ENCODE measurements at regions not wholly inside any gene's neighbourhood (a gene's known extent, or its start where the extent isn't known, plus 50 kb on each side); places are given as distances from the start of the nearest gene placed in this dataset.

DNA sequence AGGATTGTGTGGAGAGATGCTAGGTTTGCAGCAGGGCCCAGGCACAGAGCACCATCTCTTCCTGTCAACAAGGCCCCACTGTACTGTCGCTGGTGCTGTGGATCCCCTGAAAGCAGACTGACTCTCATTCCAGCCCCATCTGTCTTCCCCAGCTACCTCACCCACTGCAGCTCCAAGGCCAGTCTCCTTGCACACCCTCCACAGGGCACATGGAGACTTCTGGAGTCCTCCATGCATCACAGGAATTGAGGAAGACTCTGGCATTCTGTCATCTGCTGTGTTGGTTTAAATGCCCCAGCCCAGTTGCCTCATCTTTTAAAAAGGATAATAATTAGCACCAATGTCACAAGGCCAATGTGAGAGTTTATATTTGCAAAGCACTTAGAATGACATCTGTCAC, 301.2 kb downstream of the RPLP1 start:
- Mint-ChIP-seq H3K9me3 (peaks cover 22% of the 10 kb centered on the region), H3K27me3 (ENCODE audit: low read depth) (no peaks in the 10 kb centered on the region; the same call in 1 of the 2 replicates), H3K4me1 (peaks cover 12% of the 10 kb centered on the region), H3K4me3 (no peak overlapping the region), H3K27ac (no peak overlapping the region), H3K36me3 (peaks cover 12% of the 10 kb centered on the region)
- DNase-seq (ENCODE audit: low spot score): no peak
- ChIA-PET POLR2A (no interaction called here), CTCF (no interaction called here)
- no peak for TF ChIP-seq ZNF121 (CRISPR knock-in tag; IDR thresholded peaks at IDR 0.05)
- no peak for TF ChIP-seq MYBL2 (CRISPR knock-in tag; IDR thresholded peaks at IDR 0.05)
- TF ChIP-seq, protein P1, sequence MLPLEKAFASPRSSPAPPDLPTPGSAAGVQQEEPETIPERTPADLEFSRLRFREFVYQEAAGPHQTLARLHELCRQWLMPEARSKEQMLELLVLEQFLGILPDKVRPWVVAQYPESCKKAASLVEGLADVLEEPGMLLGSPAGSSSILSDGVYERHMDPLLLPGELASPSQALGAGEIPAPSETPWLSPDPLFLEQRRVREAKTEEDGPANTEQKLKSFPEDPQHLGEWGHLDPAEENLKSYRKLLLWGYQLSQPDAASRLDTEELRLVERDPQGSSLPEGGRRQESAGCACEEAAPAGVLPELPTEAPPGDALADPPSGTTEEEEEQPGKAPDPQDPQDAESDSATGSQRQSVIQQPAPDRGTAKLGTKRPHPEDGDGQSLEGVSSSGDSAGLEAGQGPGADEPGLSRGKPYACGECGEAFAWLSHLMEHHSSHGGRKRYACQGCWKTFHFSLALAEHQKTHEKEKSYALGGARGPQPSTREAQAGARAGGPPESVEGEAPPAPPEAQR (CRISPR knock-in tag; IDR thresholded peaks at IDR 0.05): no peak
- TF ChIP-seq NFATC4 (CRISPR knock-in tag; IDR thresholded peaks at IDR 0.05): no peak
- no peak for TF ChIP-seq ZNF138 (CRISPR knock-in tag; conservative IDR thresholded peaks at IDR 0.05)
- TF ChIP-seq, protein P2, sequence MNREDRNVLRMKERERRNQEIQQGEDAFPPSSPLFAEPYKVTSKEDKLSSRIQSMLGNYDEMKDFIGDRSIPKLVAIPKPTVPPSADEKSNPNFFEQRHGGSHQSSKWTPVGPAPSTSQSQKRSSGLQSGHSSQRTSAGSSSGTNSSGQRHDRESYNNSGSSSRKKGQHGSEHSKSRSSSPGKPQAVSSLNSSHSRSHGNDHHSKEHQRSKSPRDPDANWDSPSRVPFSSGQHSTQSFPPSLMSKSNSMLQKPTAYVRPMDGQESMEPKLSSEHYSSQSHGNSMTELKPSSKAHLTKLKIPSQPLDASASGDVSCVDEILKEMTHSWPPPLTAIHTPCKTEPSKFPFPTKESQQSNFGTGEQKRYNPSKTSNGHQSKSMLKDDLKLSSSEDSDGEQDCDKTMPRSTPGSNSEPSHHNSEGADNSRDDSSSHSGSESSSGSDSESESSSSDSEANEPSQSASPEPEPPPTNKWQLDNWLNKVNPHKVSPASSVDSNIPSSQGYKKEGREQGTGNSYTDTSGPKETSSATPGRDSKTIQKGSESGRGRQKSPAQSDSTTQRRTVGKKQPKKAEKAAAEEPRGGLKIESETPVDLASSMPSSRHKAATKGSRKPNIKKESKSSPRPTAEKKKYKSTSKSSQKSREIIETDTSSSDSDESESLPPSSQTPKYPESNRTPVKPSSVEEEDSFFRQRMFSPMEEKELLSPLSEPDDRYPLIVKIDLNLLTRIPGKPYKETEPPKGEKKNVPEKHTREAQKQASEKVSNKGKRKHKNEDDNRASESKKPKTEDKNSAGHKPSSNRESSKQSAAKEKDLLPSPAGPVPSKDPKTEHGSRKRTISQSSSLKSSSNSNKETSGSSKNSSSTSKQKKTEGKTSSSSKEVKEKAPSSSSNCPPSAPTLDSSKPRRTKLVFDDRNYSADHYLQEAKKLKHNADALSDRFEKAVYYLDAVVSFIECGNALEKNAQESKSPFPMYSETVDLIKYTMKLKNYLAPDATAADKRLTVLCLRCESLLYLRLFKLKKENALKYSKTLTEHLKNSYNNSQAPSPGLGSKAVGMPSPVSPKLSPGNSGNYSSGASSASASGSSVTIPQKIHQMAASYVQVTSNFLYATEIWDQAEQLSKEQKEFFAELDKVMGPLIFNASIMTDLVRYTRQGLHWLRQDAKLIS (CRISPR knock-in tag; IDR thresholded peaks at IDR 0.05; ENCODE audit: borderline replicate concordance): no peak
- no peak for TF ChIP-seq KAT7 (CRISPR knock-in tag; IDR thresholded peaks at IDR 0.05; ENCODE audit: borderline replicate concordance)
- TF ChIP-seq TEAD4 (CRISPR knock-in tag; IDR thresholded peaks at IDR 0.05): no peak
- TF ChIP-seq PRDM15 (CRISPR knock-in tag; IDR thresholded peaks at IDR 0.05): no peak
- TF ChIP-seq ZNF425 (CRISPR knock-in tag; conservative IDR thresholded peaks at IDR 0.05): no peak
- TF ChIP-seq ERG (CRISPR knock-in tag; IDR thresholded peaks at IDR 0.05): no peak
- no peak for ATAC-seq

GRCh38 chr15:69754313-69754712, 301.7 kb downstream of the RPLP1 start:
- POLR2A ChIA-PET: no interaction called here
- Mint-ChIP-seq H3K27me3 (ENCODE audit: low read depth) (no peaks in the 10 kb centered on the region; the same call in 1 of the 2 replicates), H3K9me3 (peaks cover 22% of the 10 kb centered on the region), H3K27ac (no peak overlapping the region), H3K4me1 (peaks cover 12% of the 10 kb centered on the region), H3K4me3 (no peak overlapping the region), H3K36me3 (peaks cover 12% of the 10 kb centered on the region)
- CTCF ChIA-PET: interaction anchor here (2.0 kb wide), 1 partner anchor 276 kb away, joined by 6 read pairs; no protein-coding TSS in a partner anchor
- DNase-seq (ENCODE audit: low spot score) (no peak), ATAC-seq (no peak)
- no peak for TF ChIP-seq TCF7 (CRISPR knock-in tag; IDR thresholded peaks at IDR 0.05; ENCODE audit: low read depth)
- no peak for TF ChIP-seq MLX (CRISPR knock-in tag; IDR thresholded peaks at IDR 0.05)
- TF ChIP-seq HMGXB4 (CRISPR knock-in tag; IDR thresholded peaks at IDR 0.05): no peak
- TF ChIP-seq IRF2 (CRISPR knock-in tag; IDR thresholded peaks at IDR 0.05; ENCODE audit: borderline replicate concordance, low read depth): no peak
- TF ChIP-seq AR (CRISPR knock-in tag; IDR thresholded peaks at IDR 0.05): no peak
- TF ChIP-seq GABPB1 (CRISPR knock-in tag; IDR thresholded peaks at IDR 0.05): no peak

Data from WTC11 (cell line).